Endodermal cell (in vitro differentiated cells): ENCODE measurements at regions not wholly inside any gene's neighbourhood (a gene's known extent, or its start where the extent isn't known, plus 50 kb on each side); places are given as distances from the start of the nearest gene placed in this dataset.

Experiments used
- DNase-seq: peaks from one replicate; pipeline ENCODE4 v3.0.0-alpha.2; 2017
- H3K27ac ChIP-seq: 2 replicates; pipeline ENCODE4 v1.5.1; 2013; ENCODE audit warnings: mild to moderate bottlenecking, low read depth, low read length, moderate library complexity
- H3K27me3 ChIP-seq: 2 replicates; pipeline ENCODE4 v1.6.1; 2013; ENCODE audit warnings: mild to moderate bottlenecking, low read length, moderate library complexity; ENCODE audit not compliant: insufficient read depth, control insufficient read depth, poor library complexity, severe bottlenecking
- H3K36me3 ChIP-seq: 2 replicates; pipeline ENCODE4 v1.7.0; 2013; ENCODE audit warnings: mild to moderate bottlenecking, low read length, moderate library complexity; ENCODE audit not compliant: control insufficient read depth, insufficient read depth
- H3K4me1 ChIP-seq: one replicate; pipeline ENCODE4 v1.7.0; 2013; ENCODE audit warnings: low read length; ENCODE audit not compliant: control insufficient read depth, insufficient read depth
- H3K4me3 ChIP-seq: 2 replicates; pipeline ENCODE4 v1.5.1; 2013; ENCODE audit warnings: mild to moderate bottlenecking, low read length, moderate library complexity
- H3K9ac ChIP-seq: 2 replicates; pipeline ENCODE4 v1.6.1; 2013; ENCODE audit warnings: mild to moderate bottlenecking, low read length, moderate library complexity; ENCODE audit not compliant: poor library complexity, severe bottlenecking; ENCODE audit errors: extremely low read depth
- H3K9me3 ChIP-seq: 2 replicates; pipeline ENCODE4 v1.6.1; 2013; ENCODE audit warnings: mild to moderate bottlenecking, low read length, moderate library complexity; ENCODE audit not compliant: control insufficient read depth
- H3K27ac Mint-ChIP-seq: 2 replicates; pipeline ENCODE4 v1.8.0; 2020; ENCODE audit warnings: mixed read lengths
- H3K27me3 Mint-ChIP-seq: 2 replicates; pipeline ENCODE4 v1.8.0; 2021; ENCODE audit warnings: mild to moderate bottlenecking, mixed read lengths; ENCODE audit not compliant: insufficient read depth
- H3K36me3 Mint-ChIP-seq: 2 replicates; pipeline ENCODE4 v1.8.0; 2020; ENCODE audit warnings: low read depth, mixed read lengths
- H3K4me1 Mint-ChIP-seq: 2 replicates; pipeline ENCODE4 v1.8.0; 2020; ENCODE audit warnings: mixed read lengths
- H3K4me3 Mint-ChIP-seq: 2 replicates; pipeline ENCODE4 v1.8.0; 2020; ENCODE audit warnings: mild to moderate bottlenecking, moderate library complexity, mixed read lengths
- H3K9me3 Mint-ChIP-seq: 2 replicates; pipeline ENCODE4 v1.8.0; 2020; ENCODE audit warnings: mild to moderate bottlenecking, mixed read lengths
- WGBS, 2 experiments: methylation state at CpG; one replicate each; pipeline versions ENCODE4 v1.1.5 to v1.1.7; 2013; ENCODE audit warnings: missing lambda C conversion rate in 2 of 2, mixed read lengths in 1 of 2; ENCODE audit not compliant: insufficient coverage in 1 of 2, insufficient read length in 1 of 2; 5-methylcytosine and 5-hydroxymethylcytosine counted together
- TF ChIP-seq, protein P1 (sequence below): fragments of 200-600 bp; sonication (generic); conservative IDR thresholded peaks from 2 replicates; pipeline ENCODE4 v1.5.0; 2021; ENCODE audit warnings: antibody characterized with exemption, mild to moderate bottlenecking

GRCh38 chr2:83280391-83280790 is 1178.7 kb downstream of the SUCLG1 start:
- DNase-seq, result no peak
- no peaks in the 10 kb centered on the region for H3K4me1 ChIP-seq
- TF ChIP-seq, protein P1, sequence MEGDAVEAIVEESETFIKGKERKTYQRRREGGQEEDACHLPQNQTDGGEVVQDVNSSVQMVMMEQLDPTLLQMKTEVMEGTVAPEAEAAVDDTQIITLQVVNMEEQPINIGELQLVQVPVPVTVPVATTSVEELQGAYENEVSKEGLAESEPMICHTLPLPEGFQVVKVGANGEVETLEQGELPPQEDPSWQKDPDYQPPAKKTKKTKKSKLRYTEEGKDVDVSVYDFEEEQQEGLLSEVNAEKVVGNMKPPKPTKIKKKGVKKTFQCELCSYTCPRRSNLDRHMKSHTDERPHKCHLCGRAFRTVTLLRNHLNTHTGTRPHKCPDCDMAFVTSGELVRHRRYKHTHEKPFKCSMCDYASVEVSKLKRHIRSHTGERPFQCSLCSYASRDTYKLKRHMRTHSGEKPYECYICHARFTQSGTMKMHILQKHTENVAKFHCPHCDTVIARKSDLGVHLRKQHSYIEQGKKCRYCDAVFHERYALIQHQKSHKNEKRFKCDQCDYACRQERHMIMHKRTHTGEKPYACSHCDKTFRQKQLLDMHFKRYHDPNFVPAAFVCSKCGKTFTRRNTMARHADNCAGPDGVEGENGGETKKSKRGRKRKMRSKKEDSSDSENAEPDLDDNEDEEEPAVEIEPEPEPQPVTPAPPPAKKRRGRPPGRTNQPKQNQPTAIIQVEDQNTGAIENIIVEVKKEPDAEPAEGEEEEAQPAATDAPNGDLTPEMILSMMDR, result no peak
- Mint-ChIP-seq H3K27ac (no peak overlapping the region), H3K36me3 (peaks cover 2% of the 10 kb centered on the region), H3K9me3 (peaks cover 18% of the 10 kb centered on the region), H3K27me3 (peaks cover 2% of the 10 kb centered on the region), H3K4me1 (no peaks in the 10 kb centered on the region), H3K4me3 (no peak overlapping the region)
- peaks cover 11% of the 10 kb centered on the region for H3K27me3 ChIP-seq
- H3K4me3 ChIP-seq, result no peak overlapping the region
- H3K9me3 ChIP-seq, result no peaks in the 10 kb centered on the region
- H3K27ac ChIP-seq, result no peak overlapping the region
- no peak overlapping the region for H3K9ac ChIP-seq
- no peaks in the 10 kb centered on the region for H3K36me3 ChIP-seq
- WGBS, 2 experiments, result 93 to 96% methylated on average over 1 of the region's 1 CpG

- TF ChIP-seq, protein P1, result no peak
- Histone ChIP-seq H3K4me1 (no peaks in the 10 kb centered on the region), H3K36me3 (no peaks in the 10 kb centered on the region), H3K27ac (no peak overlapping the region), H3K9ac (no peak overlapping the region), H3K27me3 (peaks cover 14% of the 10 kb centered on the region), H3K9me3 (no peaks in the 10 kb centered on the region), H3K4me3 (no peak overlapping the region)
- H3K36me3 Mint-ChIP-seq, result no peaks in the 10 kb centered on the region
- peaks cover 2% of the 10 kb centered on the region for H3K9me3 Mint-ChIP-seq
- H3K27ac Mint-ChIP-seq, result no peak overlapping the region
- H3K4me3 Mint-ChIP-seq, result no peak overlapping the region
- peaks cover 2% of the 10 kb centered on the region for H3K27me3 Mint-ChIP-seq
- DNase-seq, result no peak
- H3K4me1 Mint-ChIP-seq, result no peaks in the 10 kb centered on the region
Measured at GRCh38 chr2:83273322-83273721, 1185.8 kb downstream of the SUCLG1 start.

GRCh38 chr2:83261591-83262136 is 1197.4 kb downstream of the SUCLG1 start:
- Mint-ChIP-seq H3K27ac (no peak overlapping the region), H3K4me3 (no peak overlapping the region), H3K4me1 (no peaks in the 10 kb centered on the region), H3K9me3 (no peaks in the 10 kb centered on the region), H3K36me3 (no peaks in the 10 kb centered on the region), H3K27me3 (no peaks in the 10 kb centered on the region)
- WGBS, 2 experiments, result 100% methylated on average over 1 of the region's 1 CpG; no CpG with 5 or more reads in 1 of the 2 experiments
- TF ChIP-seq, protein P1, result no peak
- H3K9me3 ChIP-seq, result no peaks in the 10 kb centered on the region
- H3K36me3 ChIP-seq, result no peaks in the 10 kb centered on the region
- no peaks in the 10 kb centered on the region for H3K27me3 ChIP-seq
- DNase-seq, result no peak
- H3K4me3 ChIP-seq, result no peak overlapping the region
- H3K4me1 ChIP-seq, result no peaks in the 10 kb centered on the region
- no peak overlapping the region for H3K9ac ChIP-seq
- H3K27ac ChIP-seq, result no peak overlapping the region
